ENCODE measurements at regions not wholly inside any gene's neighbourhood (a gene's known extent, or its start where the extent isn't known, plus 50 kb on each side); places are given as distances from the start of the nearest gene placed in this dataset.

DNA sequence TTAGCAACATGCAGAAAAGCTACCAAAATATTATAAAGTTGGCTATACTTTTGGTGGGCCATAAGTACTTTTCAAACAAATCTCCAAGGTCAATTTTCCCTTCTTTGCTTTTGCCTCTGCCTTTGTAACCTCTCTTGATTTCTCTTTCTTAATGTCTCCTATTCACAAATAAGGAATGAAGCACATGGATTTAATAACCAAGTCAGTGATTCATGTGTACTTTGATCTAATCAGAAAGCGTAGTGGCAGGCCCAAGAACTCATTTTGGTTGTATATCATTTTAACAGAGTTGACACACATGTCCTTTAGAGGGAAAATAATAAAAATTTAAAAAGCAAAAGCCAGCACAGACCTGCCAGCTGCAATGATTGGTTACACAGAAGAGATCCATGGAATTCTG, 93.7 kb downstream of the FZD1 start:
- TF ChIP-seq, protein P1, sequence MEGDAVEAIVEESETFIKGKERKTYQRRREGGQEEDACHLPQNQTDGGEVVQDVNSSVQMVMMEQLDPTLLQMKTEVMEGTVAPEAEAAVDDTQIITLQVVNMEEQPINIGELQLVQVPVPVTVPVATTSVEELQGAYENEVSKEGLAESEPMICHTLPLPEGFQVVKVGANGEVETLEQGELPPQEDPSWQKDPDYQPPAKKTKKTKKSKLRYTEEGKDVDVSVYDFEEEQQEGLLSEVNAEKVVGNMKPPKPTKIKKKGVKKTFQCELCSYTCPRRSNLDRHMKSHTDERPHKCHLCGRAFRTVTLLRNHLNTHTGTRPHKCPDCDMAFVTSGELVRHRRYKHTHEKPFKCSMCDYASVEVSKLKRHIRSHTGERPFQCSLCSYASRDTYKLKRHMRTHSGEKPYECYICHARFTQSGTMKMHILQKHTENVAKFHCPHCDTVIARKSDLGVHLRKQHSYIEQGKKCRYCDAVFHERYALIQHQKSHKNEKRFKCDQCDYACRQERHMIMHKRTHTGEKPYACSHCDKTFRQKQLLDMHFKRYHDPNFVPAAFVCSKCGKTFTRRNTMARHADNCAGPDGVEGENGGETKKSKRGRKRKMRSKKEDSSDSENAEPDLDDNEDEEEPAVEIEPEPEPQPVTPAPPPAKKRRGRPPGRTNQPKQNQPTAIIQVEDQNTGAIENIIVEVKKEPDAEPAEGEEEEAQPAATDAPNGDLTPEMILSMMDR (IDR thresholded peaks at IDR 0.05), result no peak
- TF ChIP-seq EP300 (IDR thresholded peaks at IDR 0.05) (no peak), POLR2A (IDR thresholded peaks at IDR 0.05) (no peak)

Measured in suprapubic skin (tissue), 3 donors.